IPS-NIHi11 (cell line): ENCODE measurements at regions not wholly inside any gene's neighbourhood (a gene's known extent, or its start where the extent isn't known, plus 50 kb on each side); places are given as distances from the start of the nearest gene placed in this dataset.

Source experiments
- DNase-seq: peaks from one replicate; pipeline ENCODE4 v3.0.0; 2012; ENCODE audit warnings: mixed read lengths, low spot score

GRCh38 chr3:102237181-102237580 lies 197.6 kb upstream of the ZPLD1 start:
- DNase-seq = no peak

- DNase-seq = no peak
Measured at GRCh38 chr3:102237838-102238237, 197.0 kb upstream of the ZPLD1 start.

- no peak for DNase-seq
Measured at GRCh38 chr3:102238362-102238761, 196.5 kb upstream of the ZPLD1 start.

DNA sequence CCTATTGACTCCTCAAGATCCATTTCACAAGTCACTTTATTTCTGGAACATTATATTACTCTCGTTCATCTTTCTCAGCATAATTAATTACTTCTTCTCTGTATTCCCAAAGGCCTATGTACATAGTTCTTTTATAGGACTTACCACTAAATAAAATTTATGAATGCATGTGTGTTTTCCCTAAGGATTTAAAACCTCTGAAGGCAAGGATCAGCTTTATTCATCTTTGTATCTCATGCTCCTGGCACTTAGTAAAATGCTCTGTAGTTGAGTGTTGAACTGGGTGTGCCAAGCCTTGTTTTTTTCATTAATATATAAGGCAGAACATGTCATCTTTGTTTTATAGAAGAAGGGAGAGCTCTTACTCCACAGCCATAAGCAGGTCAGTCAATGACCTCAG lies 194.1 kb upstream of the ZPLD1 start:
- no peak for DNase-seq

DNA sequence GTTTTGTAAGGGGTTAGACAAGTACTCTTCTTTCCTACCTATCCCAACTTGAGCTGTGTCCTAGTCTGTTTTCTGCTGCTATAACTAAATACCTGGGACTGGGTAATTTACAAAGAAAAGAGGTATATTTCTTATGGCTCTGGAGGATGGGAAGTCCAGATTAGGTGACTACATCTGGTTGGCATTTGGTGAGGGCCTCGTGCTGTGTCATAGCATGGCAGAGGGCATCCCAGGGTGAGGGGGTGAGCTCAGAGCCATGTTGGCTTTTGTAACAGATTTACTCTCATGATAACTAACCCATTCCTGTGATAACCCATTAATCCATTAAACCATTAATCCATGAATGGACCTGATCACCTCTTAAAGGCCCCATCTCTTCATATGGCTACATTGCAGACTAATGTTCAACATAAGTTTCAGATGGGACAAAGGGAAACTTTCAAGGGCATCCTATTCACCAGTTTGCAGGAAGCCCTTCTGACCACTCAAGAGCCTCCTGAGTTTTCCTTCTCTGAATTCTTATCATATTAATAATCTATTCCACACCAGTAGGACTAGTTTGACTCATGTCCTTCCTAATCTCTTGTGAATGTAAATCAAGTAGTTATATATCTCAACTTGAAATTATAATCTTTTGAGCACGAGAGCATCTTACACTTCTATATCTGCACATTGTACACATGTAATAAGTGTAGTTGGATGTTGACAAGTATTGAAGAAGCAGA lies 185.7 kb upstream of the ZPLD1 start:
- no peak for DNase-seq

DNA sequence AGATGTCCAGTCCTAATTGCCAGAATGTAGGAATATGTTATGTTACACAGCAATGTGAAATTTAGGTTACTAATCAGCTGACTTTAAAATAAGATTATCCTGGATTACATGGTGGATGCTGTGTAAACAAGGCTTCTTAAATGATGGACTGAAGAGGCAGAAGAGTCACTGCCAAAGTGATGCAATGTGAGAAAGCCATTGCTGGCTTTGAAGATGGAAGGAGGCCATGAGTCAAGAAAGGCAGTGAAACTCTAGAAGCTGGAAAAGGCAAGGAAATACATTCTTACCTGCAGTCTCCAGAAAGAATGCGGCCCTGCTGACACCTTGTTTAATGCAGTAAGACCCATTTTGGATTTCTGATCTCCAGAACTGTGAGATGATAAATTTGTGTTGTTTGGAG lies 179.1 kb upstream of the ZPLD1 start:
- no peak for DNase-seq

DNA sequence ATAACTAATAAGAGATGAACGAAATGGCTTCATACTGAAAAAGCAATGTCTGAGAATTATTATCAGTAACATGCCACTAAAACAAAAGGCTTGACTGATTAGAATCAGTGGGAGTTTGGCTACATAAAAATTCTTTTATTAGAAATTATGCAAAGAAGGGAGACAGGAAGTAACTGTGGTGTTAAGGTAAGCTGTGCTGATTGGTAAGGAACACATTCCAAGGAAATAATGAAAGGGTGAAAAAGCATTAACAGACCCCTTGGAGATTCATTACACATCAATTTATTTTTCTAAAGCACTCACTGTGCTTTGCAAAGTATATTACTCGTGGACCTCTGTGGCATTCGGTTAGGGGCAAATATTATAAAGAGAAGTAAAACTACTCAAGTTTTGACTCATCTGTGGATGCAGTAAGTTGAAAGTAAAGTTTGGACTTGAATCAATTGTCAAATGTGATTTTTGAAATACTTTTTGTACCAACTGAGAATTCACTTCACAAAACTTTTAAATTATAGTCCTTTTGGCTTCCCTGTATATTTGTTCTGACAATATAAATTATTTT lies 176.1 kb upstream of the ZPLD1 start:
- no peak for DNase-seq

DNA sequence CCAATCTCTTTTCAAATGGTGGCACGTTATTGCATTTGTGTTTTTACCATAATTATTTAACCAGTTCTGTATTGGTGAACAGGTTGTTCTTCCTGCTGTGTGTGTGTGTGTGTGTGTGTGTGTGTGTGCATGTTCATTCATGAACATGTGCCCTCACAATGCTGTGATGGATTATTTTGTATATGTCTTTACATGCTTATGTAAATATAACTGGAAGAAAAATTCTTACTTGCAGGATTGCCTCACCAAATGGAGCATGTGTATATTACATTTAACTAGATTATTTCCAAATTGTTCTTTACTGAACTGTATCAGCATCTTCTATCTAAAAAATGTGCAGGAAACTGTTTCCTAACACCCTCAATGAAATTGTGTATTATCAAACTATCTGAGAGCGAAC lies 175.2 kb upstream of the ZPLD1 start:
- DNase-seq = no peak

- DNase-seq = no peak
Measured at GRCh38 chr3:102265720-102266119, 169.1 kb upstream of the ZPLD1 start.

DNA sequence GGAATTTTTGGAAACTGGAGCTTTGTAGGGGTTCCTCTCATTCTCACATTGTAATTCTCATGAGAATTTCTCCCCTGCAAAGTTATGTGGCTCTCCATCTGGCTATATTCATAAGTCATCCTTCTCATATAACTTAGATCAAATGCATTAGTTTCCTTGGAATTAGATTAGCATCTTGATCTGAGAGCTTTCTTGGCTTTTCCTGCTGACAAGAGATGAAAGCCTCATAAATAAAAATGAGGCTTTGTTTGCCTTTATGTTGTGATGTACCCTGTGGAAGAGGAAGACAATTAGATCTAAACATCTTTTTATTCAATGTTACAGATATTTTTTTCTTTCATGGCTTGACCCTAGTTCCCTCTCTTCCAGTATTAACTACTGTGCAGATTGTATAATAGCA lies 165.4 kb upstream of the ZPLD1 start:
- DNase-seq = no peak

DNA sequence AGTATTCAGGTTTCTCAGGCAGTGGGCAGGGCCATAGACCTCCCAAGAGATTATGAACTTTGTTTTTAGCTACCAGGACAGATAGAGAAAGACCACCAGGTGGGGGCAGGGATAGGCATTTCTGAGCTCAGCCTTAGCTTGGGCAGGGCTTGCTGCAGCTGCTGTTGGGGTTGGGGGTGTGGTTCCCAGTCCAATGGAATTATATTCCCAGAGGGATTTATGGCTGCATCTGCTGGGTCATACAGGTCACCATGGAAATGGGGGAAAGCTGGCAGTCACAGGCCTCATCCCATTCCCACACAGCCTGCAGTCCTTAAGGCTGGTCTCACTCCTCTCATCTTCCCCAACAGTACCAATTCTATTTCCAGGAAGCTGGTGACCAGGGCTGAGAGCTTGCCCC lies 144.6 kb upstream of the ZPLD1 start:
- no peak for DNase-seq

DNA sequence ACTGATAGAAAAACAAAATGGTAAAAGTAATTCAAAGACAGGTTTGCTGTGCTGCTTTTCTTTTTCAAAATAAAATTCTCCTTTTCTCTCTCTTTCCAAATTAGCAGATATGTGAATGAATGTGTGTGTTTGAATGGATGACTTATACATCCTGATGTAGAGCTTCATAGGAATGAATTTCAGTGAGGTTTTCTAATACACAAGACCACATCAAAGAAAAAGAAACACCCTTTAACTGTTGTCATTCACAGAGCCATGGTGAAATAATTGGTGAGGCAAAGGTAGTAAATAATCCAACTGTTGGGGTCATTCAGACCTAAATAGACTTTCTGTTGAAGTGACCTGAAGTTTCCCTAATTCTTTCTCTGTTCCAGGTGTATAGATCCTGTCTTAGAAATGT lies 139.1 kb upstream of the ZPLD1 start:
- DNase-seq = no peak

DNA sequence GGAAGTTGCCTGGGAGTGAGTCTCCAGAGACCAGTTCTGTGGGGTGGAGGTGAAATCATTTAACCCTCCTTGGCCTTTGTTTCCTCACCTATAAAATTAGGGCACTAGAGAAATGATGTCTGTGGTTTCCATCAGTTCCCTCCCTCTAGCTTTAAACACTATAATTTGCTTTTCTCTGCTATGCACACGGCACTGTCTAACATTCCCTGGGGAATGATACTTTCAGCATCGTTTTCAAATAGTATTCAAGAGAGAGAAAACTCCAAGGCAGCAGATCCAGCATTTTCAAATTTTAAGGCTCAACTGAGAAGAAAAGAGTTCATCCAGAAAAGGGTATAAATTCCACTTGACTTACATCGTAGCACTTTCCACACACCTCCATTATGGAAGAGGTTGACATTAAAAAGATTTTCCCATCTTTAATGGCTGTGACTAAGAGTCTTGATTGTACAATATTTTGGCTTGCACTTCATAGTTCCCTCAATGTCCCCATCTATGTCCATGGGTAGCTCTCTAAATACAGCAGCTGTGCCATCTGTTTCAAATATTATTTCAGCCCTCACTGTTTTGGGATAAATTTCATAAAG lies 137.7 kb upstream of the ZPLD1 start:
- DNase-seq = no peak

DNA sequence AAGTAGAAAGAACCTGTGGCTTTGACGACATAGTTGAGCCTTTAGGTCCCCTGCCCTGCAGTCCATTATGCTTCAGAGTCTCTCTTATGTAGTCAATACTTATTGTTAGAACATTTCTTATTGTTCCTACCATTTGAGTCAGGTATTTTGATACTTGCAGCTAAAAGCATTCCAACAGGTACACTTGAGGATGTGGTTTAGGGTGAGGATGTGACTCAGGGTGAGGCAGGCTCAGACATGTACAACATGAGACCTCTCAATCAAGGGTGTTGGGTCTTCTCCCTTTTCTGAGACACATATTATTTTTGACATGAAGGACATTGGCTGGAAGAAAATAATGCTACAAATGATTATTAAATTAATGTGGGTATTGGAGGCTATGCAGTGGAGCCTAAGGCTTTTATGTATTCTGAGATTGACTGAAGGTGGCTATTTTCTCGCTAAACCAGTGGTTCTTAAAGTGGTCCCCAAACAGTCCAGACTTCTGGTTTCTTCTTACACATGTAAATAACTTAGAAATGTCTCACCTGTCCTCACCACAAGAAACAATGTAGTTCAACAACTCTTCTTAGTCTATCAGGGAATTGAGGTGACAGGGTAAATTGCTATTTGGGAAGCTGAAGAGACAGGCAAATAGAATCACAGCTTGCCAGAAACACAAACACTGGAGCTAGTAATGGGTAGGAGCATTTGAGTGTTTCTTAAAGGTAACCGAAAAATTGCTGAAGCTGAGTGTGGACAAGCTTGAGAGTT lies 135.5 kb upstream of the ZPLD1 start:
- no peak for DNase-seq

GRCh38 chr3:102301155-102301880 lies 133.5 kb upstream of the ZPLD1 start:
- no peak for DNase-seq

DNA sequence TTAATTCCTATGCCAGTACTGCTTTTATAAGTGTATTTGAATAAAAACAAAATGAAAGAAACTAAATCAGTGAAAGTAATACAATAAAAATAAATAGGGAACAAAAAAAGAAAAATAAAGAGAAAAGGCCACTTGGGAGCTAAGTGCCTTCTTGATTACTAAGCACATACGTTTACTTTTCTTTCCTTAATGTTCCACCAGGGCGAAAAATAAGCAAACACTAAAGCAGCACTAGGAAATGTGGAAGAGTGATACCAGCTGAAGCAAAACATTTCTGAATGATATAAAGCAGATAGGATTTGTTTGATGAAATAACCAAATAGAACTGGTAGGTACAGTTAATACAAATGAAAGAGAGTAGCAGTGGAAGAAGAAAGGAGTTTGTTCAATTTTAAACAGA lies 132.8 kb upstream of the ZPLD1 start:
- no peak for DNase-seq

DNA sequence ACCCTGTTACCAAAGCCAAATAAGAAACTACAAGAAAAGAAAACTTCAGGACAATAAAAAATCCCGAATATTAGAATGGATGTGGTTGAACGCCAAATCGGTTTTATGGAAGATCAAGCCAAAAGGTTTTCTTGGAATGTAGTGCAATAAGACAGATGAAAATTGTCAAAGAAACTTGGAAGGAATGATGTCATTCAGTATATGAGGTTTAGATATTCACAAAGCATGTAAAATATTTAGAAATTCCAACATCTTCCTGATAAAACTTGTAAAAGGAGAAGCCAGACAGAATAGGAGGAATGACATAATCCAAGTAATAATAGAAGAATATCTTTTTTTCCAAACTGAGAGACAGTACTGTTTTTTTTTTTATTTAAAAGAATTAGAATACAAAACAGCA lies 130.3 kb upstream of the ZPLD1 start:
- DNase-seq = no peak

DNA sequence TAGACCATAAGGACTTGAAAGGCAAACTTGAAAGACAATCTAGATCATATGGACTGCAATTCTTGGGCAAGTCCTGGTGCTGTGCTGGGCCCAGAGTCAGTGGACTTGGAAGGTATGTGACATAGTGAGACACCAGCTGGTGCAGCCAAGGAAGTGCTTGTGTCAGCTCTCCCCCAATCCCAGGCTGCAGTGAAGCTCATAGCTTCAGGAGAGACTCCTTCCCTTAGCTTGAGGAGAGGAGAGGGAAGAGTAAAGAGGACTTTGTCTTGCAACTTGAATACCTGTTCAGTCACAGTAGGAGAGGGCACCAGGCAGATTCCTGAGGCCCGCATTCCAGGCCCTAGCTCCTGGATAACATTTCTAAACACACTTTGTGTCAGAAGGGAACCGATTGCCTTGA lies 127.4 kb upstream of the ZPLD1 start:
- DNase-seq = no peak

DNA sequence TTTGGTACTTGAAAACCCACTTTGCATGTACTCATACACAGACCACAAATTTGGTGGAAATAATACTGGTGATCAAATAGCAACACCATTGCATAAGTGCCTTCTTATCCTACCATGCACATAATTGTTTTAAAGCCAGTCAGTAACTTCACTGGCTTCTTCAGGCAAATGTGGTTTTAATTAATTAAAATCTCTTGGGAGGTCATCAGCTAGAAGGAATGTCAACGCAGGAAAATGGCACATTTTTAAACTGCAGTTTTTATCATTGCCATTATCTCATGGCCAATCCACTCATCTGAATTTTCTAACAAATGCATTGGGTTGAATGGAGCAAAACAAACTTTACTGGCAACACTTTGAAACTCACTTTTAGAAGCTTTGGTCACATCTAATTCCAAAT lies 105.7 kb upstream of the ZPLD1 start:
- no peak for DNase-seq

- no peak for DNase-seq
Measured at GRCh38 chr3:102329561-102329960, 105.3 kb upstream of the ZPLD1 start.

GRCh38 chr3:102332205-102332604 lies 102.6 kb upstream of the ZPLD1 start:
- no peak for DNase-seq

DNA sequence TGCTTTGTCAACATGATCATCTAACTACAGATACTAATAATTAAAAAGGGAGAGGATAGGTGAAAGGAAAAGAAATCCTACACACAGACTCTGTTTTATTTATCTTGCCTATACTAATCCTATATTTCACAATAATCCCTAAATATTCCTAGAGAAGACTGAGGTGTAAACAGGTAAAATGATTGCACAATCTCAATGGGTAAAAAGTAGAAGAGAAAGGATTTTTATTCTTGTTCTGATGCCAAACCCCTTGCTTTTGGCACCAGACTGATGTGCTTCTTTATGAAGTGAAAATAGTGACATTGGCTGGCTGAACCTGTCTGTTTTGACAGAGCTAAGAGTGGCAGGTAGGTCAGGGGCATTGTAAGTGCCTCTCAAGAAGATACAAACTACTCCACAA lies 101.9 kb upstream of the ZPLD1 start:
- no peak for DNase-seq

DNA sequence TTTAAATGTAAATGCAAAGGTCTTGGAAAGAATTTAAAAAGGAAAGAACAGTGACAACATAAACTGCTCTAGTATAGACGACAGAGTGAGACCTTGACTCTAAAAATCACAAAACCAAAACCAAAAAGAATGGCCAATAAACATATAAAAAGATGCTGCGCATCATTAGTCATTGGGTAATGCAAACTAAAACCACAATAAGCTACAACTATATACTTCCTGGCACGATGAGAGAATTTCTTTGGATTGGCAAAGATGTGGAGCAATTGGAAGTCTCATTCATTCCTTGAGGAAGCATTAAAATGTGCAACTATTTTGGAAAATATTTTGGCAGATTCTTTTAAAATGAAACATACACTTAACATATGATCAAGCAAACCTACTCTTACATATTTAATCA lies 98.7 kb upstream of the ZPLD1 start:
- DNase-seq = no peak
